ENCODE measurements at regions not wholly inside any gene's neighbourhood (a gene's known extent, or its start where the extent isn't known, plus 50 kb on each side); places are given as distances from the start of the nearest gene placed in this dataset.
"Not testable (repeated sequence)": the region's sequence is repeated elsewhere in the genome, so short reads cannot be mapped to it uniquely, and the experiment has no call there.

- TF ChIP-seq, protein P1, sequence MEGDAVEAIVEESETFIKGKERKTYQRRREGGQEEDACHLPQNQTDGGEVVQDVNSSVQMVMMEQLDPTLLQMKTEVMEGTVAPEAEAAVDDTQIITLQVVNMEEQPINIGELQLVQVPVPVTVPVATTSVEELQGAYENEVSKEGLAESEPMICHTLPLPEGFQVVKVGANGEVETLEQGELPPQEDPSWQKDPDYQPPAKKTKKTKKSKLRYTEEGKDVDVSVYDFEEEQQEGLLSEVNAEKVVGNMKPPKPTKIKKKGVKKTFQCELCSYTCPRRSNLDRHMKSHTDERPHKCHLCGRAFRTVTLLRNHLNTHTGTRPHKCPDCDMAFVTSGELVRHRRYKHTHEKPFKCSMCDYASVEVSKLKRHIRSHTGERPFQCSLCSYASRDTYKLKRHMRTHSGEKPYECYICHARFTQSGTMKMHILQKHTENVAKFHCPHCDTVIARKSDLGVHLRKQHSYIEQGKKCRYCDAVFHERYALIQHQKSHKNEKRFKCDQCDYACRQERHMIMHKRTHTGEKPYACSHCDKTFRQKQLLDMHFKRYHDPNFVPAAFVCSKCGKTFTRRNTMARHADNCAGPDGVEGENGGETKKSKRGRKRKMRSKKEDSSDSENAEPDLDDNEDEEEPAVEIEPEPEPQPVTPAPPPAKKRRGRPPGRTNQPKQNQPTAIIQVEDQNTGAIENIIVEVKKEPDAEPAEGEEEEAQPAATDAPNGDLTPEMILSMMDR (IDR thresholded peaks at IDR 0.05; ENCODE audit: low read depth, low read length): no peak
- no peak for DNase-seq (ENCODE audit: extremely low read depth, low read depth)
These were observed 58.1 kb downstream of the MRPL57 start for GRCh38 chr13:21234526-21234925.

GRCh38 chr13:21235174-21235573 is 58.7 kb downstream of the MRPL57 start:
- TF ChIP-seq, protein P1 (IDR thresholded peaks at IDR 0.05; ENCODE audit: low read depth, low read length): no peak
- DNase-seq (ENCODE audit: extremely low read depth, low read depth): no peak

DNA sequence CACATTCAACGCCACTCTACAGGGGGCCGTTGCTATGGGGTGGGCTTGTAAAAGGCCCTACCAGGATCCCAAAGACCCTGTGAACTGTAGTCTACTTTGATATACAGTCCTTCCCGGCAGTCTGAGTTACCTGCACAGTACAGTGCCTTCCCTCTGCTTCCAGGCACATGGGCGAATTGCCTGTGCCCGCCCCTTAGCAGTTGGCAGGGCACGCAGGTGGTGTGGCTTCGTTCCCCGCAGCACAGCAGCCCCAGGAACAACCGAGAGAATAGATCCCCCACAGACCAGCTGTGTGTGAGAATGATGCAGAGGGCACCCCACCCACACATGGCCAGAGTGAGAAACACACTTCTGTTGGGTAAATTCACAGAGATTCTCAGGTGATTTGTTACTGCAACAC is 60.6 kb downstream of the MRPL57 start:
- TF ChIP-seq, protein P1 (IDR thresholded peaks at IDR 0.05; ENCODE audit: low read depth, low read length): no peak
- DNase-seq (ENCODE audit: extremely low read depth, low read depth): no peak

- DNase-seq (ENCODE audit: extremely low read depth, low read depth): no peak
- TF ChIP-seq, protein P1 (IDR thresholded peaks at IDR 0.05; ENCODE audit: low read depth, low read length): no peak
These were observed 61.8 kb downstream of the MRPL57 start for GRCh38 chr13:21238267-21238666.

DNA sequence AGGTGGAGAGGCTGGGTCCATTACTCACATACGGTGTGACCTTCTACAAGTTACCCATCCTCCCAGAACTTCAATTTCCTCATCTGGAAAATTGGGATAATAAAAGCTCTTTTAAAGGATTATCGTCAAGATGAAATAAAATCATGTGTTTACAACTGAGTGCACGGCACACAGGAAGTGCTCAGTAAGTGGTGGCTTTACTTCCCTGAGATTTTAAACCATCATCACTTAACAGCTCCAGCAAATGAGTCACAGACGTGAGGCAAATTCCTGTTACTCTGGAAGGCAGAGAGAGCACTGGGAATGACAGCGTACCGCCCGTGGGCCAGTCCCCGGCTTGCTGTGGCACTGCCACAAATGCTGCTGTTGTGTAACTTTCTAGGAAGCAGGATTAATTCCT is 64.1 kb downstream of the MRPL57 start:
- peak; percentile 4 for DNase-seq (ENCODE audit: extremely low read depth, low read depth)
- TF ChIP-seq, protein P1 (IDR thresholded peaks at IDR 0.05; ENCODE audit: low read depth, low read length): no peak

GRCh38 chr13:21242236-21242635 is 65.8 kb downstream of the MRPL57 start:
- TF ChIP-seq, protein P1 (IDR thresholded peaks at IDR 0.05; ENCODE audit: low read depth, low read length): no peak
- no peak for DNase-seq (ENCODE audit: extremely low read depth, low read depth)

- TF ChIP-seq, protein P1 (IDR thresholded peaks at IDR 0.05; ENCODE audit: low read depth, low read length): no peak
- no peak for DNase-seq (ENCODE audit: extremely low read depth, low read depth)
These were observed 66.8 kb downstream of the MRPL57 start for GRCh38 chr13:21243045-21243897.

GRCh38 chr13:21243898-21244184 is 67.4 kb downstream of the MRPL57 start:
- not testable (repeated sequence) for DNase-seq (ENCODE audit: extremely low read depth, low read depth)

Measured in AG09319 (cell line).